GF-D8 (cell line): ENCODE measurements at regions not wholly inside any gene's neighbourhood (a gene's known extent, or its start where the extent isn't known, plus 50 kb on each side); places are given as distances from the start of the nearest gene placed in this dataset.

Source experiments
- DNase-seq: peaks from one replicate; lab custom pipeline; 2025; lab: John Stamatoyannopoulos, UW

DNA sequence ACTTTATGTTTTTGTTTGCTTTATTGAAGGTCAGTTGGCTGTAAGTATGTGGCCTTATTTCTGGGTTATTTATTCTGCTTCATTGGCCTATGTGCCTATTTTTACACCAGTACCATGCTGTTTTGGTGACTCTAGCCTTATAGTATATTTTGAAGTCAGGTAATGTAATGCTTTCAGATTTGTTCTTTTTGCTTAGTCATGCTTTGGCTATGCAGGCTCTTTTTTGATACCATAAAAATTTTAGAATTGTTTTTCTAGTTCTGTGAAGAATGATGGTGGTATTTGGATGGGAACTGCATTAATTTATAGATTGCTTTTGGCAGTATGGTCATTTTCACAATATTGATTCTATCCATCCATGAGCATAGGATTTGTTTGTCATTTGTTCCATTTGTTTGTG, 63.5 kb upstream of the TTC14 start:
- DNase-seq = no peak

DNA sequence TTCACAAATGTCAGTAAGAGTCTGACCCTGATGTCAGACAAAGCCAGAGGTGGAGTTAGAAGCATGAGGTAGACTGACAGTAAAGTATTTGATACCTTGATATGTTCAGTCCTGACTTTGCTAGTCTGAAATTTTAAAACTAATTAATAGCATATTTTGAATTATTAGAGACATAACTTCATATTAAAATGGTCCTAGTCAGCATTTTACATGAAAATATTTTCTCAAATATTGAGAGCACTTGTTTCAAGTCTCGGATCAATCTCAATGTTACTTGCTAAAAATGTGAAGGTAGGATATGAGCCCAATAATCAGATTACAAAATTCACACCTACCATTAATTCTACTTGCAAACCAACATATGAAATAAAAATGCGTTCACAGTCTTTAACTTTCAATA, 58.1 kb upstream of the TTC14 start:
- DNase-seq = no peak

DNA sequence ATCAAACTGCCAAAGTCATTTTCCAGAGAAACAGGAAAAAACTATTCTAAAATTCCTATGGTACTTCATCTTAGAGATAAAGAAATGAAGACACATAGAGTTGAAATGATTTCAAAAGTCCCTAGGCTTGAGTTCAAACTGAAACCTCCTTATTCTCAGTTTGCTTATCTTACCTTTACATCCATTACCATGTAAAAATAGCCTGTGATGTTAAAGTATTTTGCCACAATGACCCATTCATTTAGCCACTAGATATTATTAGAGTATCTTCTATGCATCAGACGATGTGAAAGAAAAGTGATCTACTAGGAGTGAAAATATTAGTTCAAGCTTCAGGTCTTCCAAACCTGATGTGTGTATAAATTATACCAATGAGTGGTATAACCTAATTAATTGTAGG, 55.1 kb upstream of the TTC14 start:
- DNase-seq = no peak

DNA sequence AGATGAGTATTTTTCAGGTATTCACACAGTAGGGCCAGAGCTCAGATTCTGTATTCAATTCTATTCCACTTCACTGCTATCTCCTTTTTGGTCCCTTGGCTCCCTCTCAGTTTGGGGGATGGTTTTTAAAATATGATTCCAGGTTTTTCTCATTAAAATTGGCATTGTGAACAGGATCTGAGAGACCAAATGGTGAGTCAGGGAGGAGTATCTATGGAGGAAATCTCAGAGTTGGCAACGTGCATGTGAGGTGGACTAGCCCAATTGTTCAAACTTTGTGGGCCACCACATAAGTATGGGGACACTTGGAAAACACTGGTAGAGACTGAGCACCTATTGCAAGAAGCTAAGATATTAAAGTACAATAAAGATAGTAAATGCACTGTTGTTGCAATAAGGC, 53.9 kb upstream of the TTC14 start:
- DNase-seq = no peak
